ENCODE measurements at regions not wholly inside any gene's neighbourhood (a gene's known extent, or its start where the extent isn't known, plus 50 kb on each side); places are given as distances from the start of the nearest gene placed in this dataset.

DNA sequence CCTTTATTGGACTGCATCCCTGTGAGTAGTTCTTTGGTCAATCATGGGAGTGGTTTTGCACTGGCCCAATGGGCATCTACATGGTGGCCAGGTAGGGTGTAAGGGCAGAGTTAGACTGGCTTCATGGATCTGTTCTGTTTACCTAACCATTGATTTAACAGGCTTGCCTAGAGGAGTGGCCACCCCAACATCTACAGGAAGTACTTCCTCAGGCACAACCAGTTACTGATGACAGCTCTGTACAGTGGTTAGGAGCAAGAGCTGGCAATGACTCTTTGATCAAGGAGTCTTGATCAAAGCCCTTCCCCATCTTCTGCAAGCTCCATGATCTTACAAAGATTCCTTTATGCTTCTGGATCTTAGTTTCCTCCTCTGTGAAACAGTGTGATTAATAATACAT is 140.9 kb upstream of the CYP1B1 start:
- H3K4me3 Mint-ChIP-seq = no peak overlapping the region
- H3K9me3 Mint-ChIP-seq = peaks cover 0 to 5% of the 10 kb centered on the region in 2 experiments; a peak in 2 of 5 replicates
- no peak overlapping the region for H2AFZ ChIP-seq (ENCODE audit: low read length)
- no peak overlapping the region for H3K4ac ChIP-seq (ENCODE audit: low read depth, low read length)
- peaks cover 7% of the 10 kb centered on the region for H3K27me3 Mint-ChIP-seq (ENCODE audit: low read depth)
- H3K27ac Mint-ChIP-seq = no peak overlapping the region
- no peak overlapping the region for H2AK5ac ChIP-seq (ENCODE audit: insufficient read length, low read length)
- TF ChIP-seq, protein P1, sequence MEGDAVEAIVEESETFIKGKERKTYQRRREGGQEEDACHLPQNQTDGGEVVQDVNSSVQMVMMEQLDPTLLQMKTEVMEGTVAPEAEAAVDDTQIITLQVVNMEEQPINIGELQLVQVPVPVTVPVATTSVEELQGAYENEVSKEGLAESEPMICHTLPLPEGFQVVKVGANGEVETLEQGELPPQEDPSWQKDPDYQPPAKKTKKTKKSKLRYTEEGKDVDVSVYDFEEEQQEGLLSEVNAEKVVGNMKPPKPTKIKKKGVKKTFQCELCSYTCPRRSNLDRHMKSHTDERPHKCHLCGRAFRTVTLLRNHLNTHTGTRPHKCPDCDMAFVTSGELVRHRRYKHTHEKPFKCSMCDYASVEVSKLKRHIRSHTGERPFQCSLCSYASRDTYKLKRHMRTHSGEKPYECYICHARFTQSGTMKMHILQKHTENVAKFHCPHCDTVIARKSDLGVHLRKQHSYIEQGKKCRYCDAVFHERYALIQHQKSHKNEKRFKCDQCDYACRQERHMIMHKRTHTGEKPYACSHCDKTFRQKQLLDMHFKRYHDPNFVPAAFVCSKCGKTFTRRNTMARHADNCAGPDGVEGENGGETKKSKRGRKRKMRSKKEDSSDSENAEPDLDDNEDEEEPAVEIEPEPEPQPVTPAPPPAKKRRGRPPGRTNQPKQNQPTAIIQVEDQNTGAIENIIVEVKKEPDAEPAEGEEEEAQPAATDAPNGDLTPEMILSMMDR (conservative IDR thresholded peaks at IDR 0.05) = no peak
- H3K4me2 ChIP-seq (ENCODE audit: insufficient read depth, insufficient read length, low read length) = no peak overlapping the region
- H3K14ac ChIP-seq (ENCODE audit: insufficient read depth, low read length) = no peak overlapping the region
- no peak overlapping the region for H4K8ac ChIP-seq (replicated peaks; ENCODE audit: insufficient read length, low read depth, low read length)
- H3K27ac ChIP-seq (ENCODE audit: insufficient read length, low read depth, low read length) = no peak overlapping the region
- no peak overlapping the region for H3T11ph ChIP-seq (ENCODE audit: low read length)
- H4K5ac ChIP-seq (ENCODE audit: insufficient read length, low read depth, low read length) = no peak overlapping the region
- H3K56ac ChIP-seq (ENCODE audit: insufficient read length, low read depth, low read length) = no peak overlapping the region
- no peak overlapping the region for H2BK5ac ChIP-seq (ENCODE audit: insufficient read length, low read length)
- no peak overlapping the region for H2BK15ac ChIP-seq (ENCODE audit: low read depth, low read length)
- no peak for DNase-seq
- H2BK20ac ChIP-seq (ENCODE audit: low read depth, low read length, poor library complexity, severe bottlenecking) = no peak overlapping the region
- H2BK120ac ChIP-seq (ENCODE audit: low read depth, low read length, poor library complexity, severe bottlenecking) = no peak overlapping the region
- H3K9ac ChIP-seq (ENCODE audit: extremely low read depth, insufficient read length, low read length) = no peak overlapping the region
- no peak overlapping the region for H3K23ac ChIP-seq (ENCODE audit: insufficient read length, low read depth, low read length)
- no peaks in the 10 kb centered on the region for H3K4me1 Mint-ChIP-seq
- H3K4me1 ChIP-seq (ENCODE audit: insufficient read depth, low read length) = no peaks in the 10 kb centered on the region
- no peaks in the 10 kb centered on the region for H3K79me2 ChIP-seq (ENCODE audit: insufficient read depth, low read length)
- H4K91ac ChIP-seq (ENCODE audit: insufficient read length, low read depth, low read length) = no peak overlapping the region
- no peaks in the 10 kb centered on the region for H3K9me3 ChIP-seq (ENCODE audit: control insufficient read depth, low read depth, low read length)
- H4K20me1 ChIP-seq (ENCODE audit: control insufficient read depth, insufficient read depth, insufficient read length) = no peaks in the 10 kb centered on the region
- H3K18ac ChIP-seq (ENCODE audit: insufficient read length, low read depth, low read length) = no peak overlapping the region
- peaks cover 0 to 2% (median 0%) of the 10 kb centered on the region in 3 experiments; a peak in 2 of 7 replicates for H3K36me3 Mint-ChIP-seq (ENCODE audit: insufficient read depth in 1 of 3, low read depth in 3 of 3)
- no peaks in the 10 kb centered on the region for H3K23me2 ChIP-seq (ENCODE audit: insufficient read length, low read depth, low read length, poor library complexity, severe bottlenecking)
- no peaks in the 10 kb centered on the region for H3K27me3 ChIP-seq (ENCODE audit: insufficient read depth, low read length)
- H3K79me1 ChIP-seq (ENCODE audit: insufficient read depth, low read depth, low read length, poor library complexity, severe bottlenecking) = no peaks in the 10 kb centered on the region
- H2BK12ac ChIP-seq (ENCODE audit: insufficient read length, low read depth, low read length) = no peak overlapping the region
